ENCODE measurements at regions not wholly inside any gene's neighbourhood (a gene's known extent, or its start where the extent isn't known, plus 50 kb on each side); places are given as distances from the start of the nearest gene placed in this dataset.

DNA sequence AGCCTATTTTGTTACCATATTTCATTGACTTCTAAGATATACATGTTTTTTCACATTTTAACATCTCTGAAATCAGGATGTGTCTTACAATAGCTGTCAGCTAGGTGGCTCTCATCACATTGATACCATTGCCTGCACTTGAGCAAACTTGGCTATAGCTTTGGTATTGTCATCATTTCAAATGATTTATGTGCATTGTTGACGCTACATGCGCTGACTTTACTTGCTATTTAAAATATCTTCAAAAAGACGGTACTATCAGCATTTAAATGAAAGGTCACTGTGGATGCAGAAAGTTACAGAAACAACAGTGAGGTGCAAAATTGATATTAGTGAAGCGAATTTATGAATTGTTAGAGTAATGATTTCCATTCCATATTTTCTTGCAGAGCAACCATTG is 54.0 kb upstream of the ABHD2 start:
- Mint-ChIP-seq H3K27me3 (peaks cover 6% of the 10 kb centered on the region), H3K36me3 (ENCODE audit: low read depth) (no peaks in the 10 kb centered on the region), H3K27ac (no peak overlapping the region), H3K4me3 (no peak overlapping the region), H3K4me1 (ENCODE audit: low read depth) (no peaks in the 10 kb centered on the region), H3K9me3 (no peaks in the 10 kb centered on the region)
- CTCF ChIA-PET, result interaction anchor here (0.9 to 1.2 kb wide), 2 partner anchors 95 to 144 kb away, joined by 3 to 5 read pairs; no protein-coding TSS in a partner anchor
- Histone ChIP-seq H3K4me3 (ENCODE audit: low read length) (no peak overlapping the region), H3K27me3 (ENCODE audit: control insufficient read depth in 1 of 2, insufficient read depth in 2 of 2, low read length in 2 of 2) (peaks cover 0 to 3% of the 10 kb centered on the region in 2 experiments), H3K27ac (ENCODE audit: low read depth in 1 of 2, low read length in 2 of 2) (no peak overlapping the region), H3K36me3 (ENCODE audit: insufficient read depth, low read length) (no peaks in the 10 kb centered on the region), H3K9me3 (ENCODE audit: control insufficient read depth in 1 of 2, insufficient read depth in 1 of 2, low read length in 2 of 2) (peaks cover 0 to 8% of the 10 kb centered on the region in 2 experiments), H3K4me1 (ENCODE audit: insufficient read depth, low read length) (no peaks in the 10 kb centered on the region)
- TF ChIP-seq, protein P1, sequence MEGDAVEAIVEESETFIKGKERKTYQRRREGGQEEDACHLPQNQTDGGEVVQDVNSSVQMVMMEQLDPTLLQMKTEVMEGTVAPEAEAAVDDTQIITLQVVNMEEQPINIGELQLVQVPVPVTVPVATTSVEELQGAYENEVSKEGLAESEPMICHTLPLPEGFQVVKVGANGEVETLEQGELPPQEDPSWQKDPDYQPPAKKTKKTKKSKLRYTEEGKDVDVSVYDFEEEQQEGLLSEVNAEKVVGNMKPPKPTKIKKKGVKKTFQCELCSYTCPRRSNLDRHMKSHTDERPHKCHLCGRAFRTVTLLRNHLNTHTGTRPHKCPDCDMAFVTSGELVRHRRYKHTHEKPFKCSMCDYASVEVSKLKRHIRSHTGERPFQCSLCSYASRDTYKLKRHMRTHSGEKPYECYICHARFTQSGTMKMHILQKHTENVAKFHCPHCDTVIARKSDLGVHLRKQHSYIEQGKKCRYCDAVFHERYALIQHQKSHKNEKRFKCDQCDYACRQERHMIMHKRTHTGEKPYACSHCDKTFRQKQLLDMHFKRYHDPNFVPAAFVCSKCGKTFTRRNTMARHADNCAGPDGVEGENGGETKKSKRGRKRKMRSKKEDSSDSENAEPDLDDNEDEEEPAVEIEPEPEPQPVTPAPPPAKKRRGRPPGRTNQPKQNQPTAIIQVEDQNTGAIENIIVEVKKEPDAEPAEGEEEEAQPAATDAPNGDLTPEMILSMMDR (IDR thresholded peaks at IDR 0.05), result no peak
- DNase-seq, result peak in 1 of 14 experiments; percentile 17
- POLR2A ChIA-PET, result interaction anchor here (1.7 kb wide), 1 partner anchor 95 kb away, joined by 5 read pairs; no protein-coding TSS in a partner anchor
- intact Hi-C loops (cut with DNase I, micrococcal nuclease), result no loop called here
- no peak for ATAC-seq (ENCODE audit: poor library complexity)

DNA sequence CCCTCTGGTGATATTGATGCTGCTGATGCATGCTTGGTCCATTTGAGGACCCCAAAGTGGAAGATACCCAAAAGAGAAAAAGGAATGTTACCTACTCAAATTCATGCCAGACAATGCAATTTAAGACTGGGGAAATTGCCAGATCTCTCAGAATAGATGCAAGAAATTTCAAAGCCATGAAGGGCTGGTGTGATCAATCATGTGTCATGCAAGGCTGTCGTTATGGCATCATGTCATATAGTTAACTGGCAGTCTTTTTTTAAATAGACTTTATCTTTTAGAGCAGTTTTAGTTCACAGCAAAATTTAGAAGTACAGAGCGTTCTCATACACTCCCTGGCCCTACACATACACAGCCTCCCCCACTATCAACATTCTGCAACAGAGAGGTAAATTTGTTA is 53.1 kb upstream of the ABHD2 start:
- no peak overlapping the region for H3K4me3 ChIP-seq (ENCODE audit: low read length)
- Mint-ChIP-seq H3K27ac (no peak overlapping the region), H3K4me3 (no peak overlapping the region), H3K4me1 (ENCODE audit: low read depth) (no peaks in the 10 kb centered on the region), H3K9me3 (no peaks in the 10 kb centered on the region), H3K27me3 (peaks cover 6% of the 10 kb centered on the region), H3K36me3 (ENCODE audit: low read depth) (no peaks in the 10 kb centered on the region)
- no peaks in the 10 kb centered on the region for H3K36me3 ChIP-seq (ENCODE audit: insufficient read depth, low read length)
- no peak for DNase-seq
- POLR2A ChIA-PET, result no interaction called here
- H3K9me3 ChIP-seq (ENCODE audit: control insufficient read depth in 1 of 2, insufficient read depth in 1 of 2, low read length in 2 of 2), result peaks cover 0 to 8% of the 10 kb centered on the region in 2 experiments
- H3K4me1 ChIP-seq (ENCODE audit: insufficient read depth, low read length), result no peaks in the 10 kb centered on the region
- CTCF ChIA-PET, result no interaction called here
- TF ChIP-seq, protein P1 (IDR thresholded peaks at IDR 0.05), result no peak
- intact Hi-C loops (cut with DNase I, micrococcal nuclease), result no loop called here
- no peak for ATAC-seq (ENCODE audit: poor library complexity)
- peaks cover 0 to 3% of the 10 kb centered on the region in 2 experiments for H3K27me3 ChIP-seq (ENCODE audit: control insufficient read depth in 1 of 2, insufficient read depth in 2 of 2, low read length in 2 of 2)
- no peak overlapping the region for H3K27ac ChIP-seq (ENCODE audit: low read depth in 1 of 2, low read length in 2 of 2)

DNA sequence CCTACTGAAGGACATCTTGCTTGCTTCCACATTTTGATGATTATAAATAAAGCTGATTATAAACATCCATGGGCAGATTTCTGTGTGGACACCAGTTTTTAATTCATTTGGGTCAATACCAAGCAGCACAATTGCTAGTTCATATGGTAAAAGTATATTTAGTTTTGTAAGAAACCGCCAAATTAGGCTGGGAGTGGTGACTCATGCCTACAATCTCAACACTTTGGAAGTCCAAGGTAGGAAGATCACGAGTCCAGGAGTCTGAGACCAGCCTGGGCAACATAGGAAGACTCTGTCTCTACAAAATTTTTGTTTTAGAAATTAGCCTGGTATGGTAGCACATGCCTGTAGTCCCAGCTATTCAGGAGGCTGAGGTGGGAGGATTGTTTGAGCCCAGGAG is 52.6 kb upstream of the ABHD2 start:
- no peak overlapping the region for H3K27ac Mint-ChIP-seq
- POLR2A ChIA-PET, result interaction anchor here (0.7 kb wide), 1 partner anchor 94 kb away, joined by 3 read pairs; no protein-coding TSS in a partner anchor
- CTCF ChIA-PET, result no interaction called here

More for the DNA sequence above, 52.6 kb upstream of the ABHD2 start:
- ATAC-seq (ENCODE audit: poor library complexity) (no peak), DNase-seq (no peak)
- Histone ChIP-seq H3K27me3 (ENCODE audit: control insufficient read depth in 1 of 2, insufficient read depth in 2 of 2, low read length in 2 of 2) (peaks cover 0 to 3% of the 10 kb centered on the region in 2 experiments), H3K36me3 (ENCODE audit: insufficient read depth, low read length) (no peaks in the 10 kb centered on the region), H3K27ac (ENCODE audit: low read depth in 1 of 2, low read length in 2 of 2) (no peak overlapping the region), H3K4me3 (ENCODE audit: low read length) (no peak overlapping the region), H3K4me1 (ENCODE audit: insufficient read depth, low read length) (no peaks in the 10 kb centered on the region), H3K9me3 (ENCODE audit: control insufficient read depth in 1 of 2, insufficient read depth in 1 of 2, low read length in 2 of 2) (peaks cover 0 to 8% of the 10 kb centered on the region in 2 experiments)
- Mint-ChIP-seq H3K36me3 (ENCODE audit: low read depth) (no peaks in the 10 kb centered on the region), H3K9me3 (no peaks in the 10 kb centered on the region), H3K4me3 (no peak overlapping the region), H3K4me1 (ENCODE audit: low read depth) (no peaks in the 10 kb centered on the region), H3K27me3 (peaks cover 6% of the 10 kb centered on the region)
- intact Hi-C loops (cut with DNase I, micrococcal nuclease), result no loop called here
- TF ChIP-seq, protein P1 (IDR thresholded peaks at IDR 0.05), result no peak
